ENCODE measurements at regions not wholly inside any gene's neighbourhood (a gene's known extent, or its start where the extent isn't known, plus 50 kb on each side); places are given as distances from the start of the nearest gene placed in this dataset.

DNA sequence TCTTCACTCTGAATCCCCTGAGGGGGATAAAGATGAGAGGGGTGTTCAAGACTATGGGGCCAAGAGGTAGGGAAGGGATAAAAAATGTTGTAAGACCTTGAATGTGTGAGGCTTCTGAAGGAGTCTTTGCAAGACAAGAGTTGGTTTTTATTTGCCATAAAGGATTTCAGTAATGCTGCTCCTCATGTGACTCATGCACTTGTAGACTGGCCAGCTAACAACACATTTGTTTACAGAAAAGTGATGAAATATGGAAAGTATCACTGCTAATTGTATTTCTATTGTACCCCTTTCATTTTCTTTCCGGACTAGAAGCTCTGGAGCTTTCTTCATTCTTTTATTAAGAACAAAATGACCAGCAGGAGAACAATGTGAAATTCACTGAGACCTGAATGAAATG lies 782.1 kb downstream of the EPHA4 start:
- Histone ChIP-seq H3K27me3 (no peaks in the 10 kb centered on the region), H3K9me3 (no peaks in the 10 kb centered on the region), H3K4me3 (no peak overlapping the region), H3K36me3 (replicated peaks in 1 of 2; ENCODE audit: insufficient read depth in 1 of 2, low read depth in 2 of 2) (no peaks in the 10 kb centered on the region), H3K4me1 (no peaks in the 10 kb centered on the region), H3K27ac (no peak overlapping the region)
- peak in 1 of 4 donors; percentile 3 for DNase-seq
- ATAC-seq = no peak
- intact Hi-C loops (cut with DNase I) = no loop called here
- 48 to 60% methylated on average over 1 of the region's 1 CpG for WGBS, 2 donors
- TF ChIP-seq CTCF (IDR thresholded peaks at IDR 0.05) (no peak), POLR2A (IDR thresholded peaks at IDR 0.05) (no peak)

DNA sequence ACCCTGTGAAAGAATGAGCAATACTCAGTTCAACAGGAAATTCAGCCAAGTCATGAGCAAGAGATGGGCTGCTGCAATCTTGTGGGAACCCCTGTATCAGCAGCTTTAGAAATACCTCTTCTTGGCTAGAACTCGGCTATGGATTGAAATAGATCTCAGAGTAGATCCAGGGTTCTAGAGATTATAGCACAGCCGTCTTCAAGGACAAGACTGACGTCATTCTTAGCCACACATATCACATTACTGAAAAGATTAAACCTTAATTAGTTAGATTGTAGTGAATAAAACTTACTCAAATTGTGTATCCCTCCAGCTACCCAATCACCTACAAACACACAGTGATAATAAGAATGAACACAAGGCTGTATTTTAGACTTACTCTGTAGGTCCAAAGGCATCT lies 776.4 kb downstream of the EPHA4 start:
- H3K4me3 ChIP-seq = no peak overlapping the region
- TF ChIP-seq CTCF (IDR thresholded peaks at IDR 0.05) = no peak
- no peak for TF ChIP-seq POLR2A (IDR thresholded peaks at IDR 0.05)
- intact Hi-C loops (cut with DNase I) = no loop called here
- ATAC-seq (no peak), DNase-seq (no peak)
- no peaks in the 10 kb centered on the region for H3K36me3 ChIP-seq (replicated peaks in 1 of 2; ENCODE audit: insufficient read depth in 1 of 2, low read depth in 2 of 2)
- no peaks in the 10 kb centered on the region for H3K9me3 ChIP-seq
- no peaks in the 10 kb centered on the region for H3K4me1 ChIP-seq
- H3K27me3 ChIP-seq = no peaks in the 10 kb centered on the region
- WGBS, 2 donors = 29 to 40% methylated on average over 3 of the region's 3 CpGs
- H3K27ac ChIP-seq = no peak overlapping the region

- intact Hi-C loops (cut with DNase I) = no loop called here
- TF ChIP-seq POLR2A (IDR thresholded peaks at IDR 0.05) = no peak
- TF ChIP-seq CTCF (IDR thresholded peaks at IDR 0.05) = no peak
- whole genome bisulfite sequencing, 2 donors = 36 to 40% methylated on average over 1 of the region's 1 CpG
- Histone ChIP-seq H3K4me1 (no peaks in the 10 kb centered on the region), H3K4me3 (no peak overlapping the region), H3K36me3 (replicated peaks in 1 of 2; ENCODE audit: insufficient read depth in 1 of 2, low read depth in 2 of 2) (no peaks in the 10 kb centered on the region), H3K27ac (no peak overlapping the region), H3K27me3 (no peaks in the 10 kb centered on the region), H3K9me3 (no peaks in the 10 kb centered on the region)
- ATAC-seq (no peak), DNase-seq (no peak)
These were observed 761.0 kb downstream of the EPHA4 start for GRCh38 chr2:220811115-220811514.

- DNase-seq (no peak), ATAC-seq (no peak)
- 30 to 42% methylated on average over 1 of the region's 1 CpG for WGBS, 2 donors
- Histone ChIP-seq H3K36me3 (replicated peaks in 1 of 2; ENCODE audit: insufficient read depth in 1 of 2, low read depth in 2 of 2) (no peaks in the 10 kb centered on the region), H3K27me3 (no peaks in the 10 kb centered on the region), H3K27ac (no peak overlapping the region), H3K9me3 (no peaks in the 10 kb centered on the region), H3K4me3 (no peak overlapping the region), H3K4me1 (no peaks in the 10 kb centered on the region)
- intact Hi-C loops (cut with DNase I) = no loop called here
- no peak for TF ChIP-seq POLR2A (IDR thresholded peaks at IDR 0.05)
- no peak for TF ChIP-seq CTCF (IDR thresholded peaks at IDR 0.05)
These were observed 760.0 kb downstream of the EPHA4 start for GRCh38 chr2:220811952-220812570.

GRCh38 chr2:220814441-220814840 lies 757.7 kb downstream of the EPHA4 start:
- Histone ChIP-seq H3K36me3 (replicated peaks in 1 of 2; ENCODE audit: insufficient read depth in 1 of 2, low read depth in 2 of 2) (no peaks in the 10 kb centered on the region), H3K4me1 (no peaks in the 10 kb centered on the region), H3K27me3 (no peaks in the 10 kb centered on the region), H3K9me3 (no peaks in the 10 kb centered on the region), H3K27ac (no peak overlapping the region), H3K4me3 (no peak overlapping the region)
- intact Hi-C loops (cut with DNase I) = no loop called here
- no peak for TF ChIP-seq CTCF (IDR thresholded peaks at IDR 0.05)
- no peak for TF ChIP-seq POLR2A (IDR thresholded peaks at IDR 0.05)
- no peak for DNase-seq
- WGBS, 2 donors = 58 to 68% methylated on average over 4 of the region's 4 CpGs
- no peak for ATAC-seq

Data from body of pancreas (tissue), 4 donors.